GM19452 (cell line): ENCODE measurements at regions not wholly inside any gene's neighbourhood (a gene's known extent, or its start where the extent isn't known, plus 50 kb on each side); places are given as distances from the start of the nearest gene placed in this dataset.
"Not testable (repeated sequence)": the region's sequence is repeated elsewhere in the genome, so short reads cannot be mapped to it uniquely, and the experiment has no call there.

ENCODE experiments used
- ATAC-seq: cut with Tn5 transposase; IDR thresholded peaks from one replicate; pipeline ENCODE4 v1.9.1; 2021; ENCODE audit not compliant: unreplicated experiment

DNA sequence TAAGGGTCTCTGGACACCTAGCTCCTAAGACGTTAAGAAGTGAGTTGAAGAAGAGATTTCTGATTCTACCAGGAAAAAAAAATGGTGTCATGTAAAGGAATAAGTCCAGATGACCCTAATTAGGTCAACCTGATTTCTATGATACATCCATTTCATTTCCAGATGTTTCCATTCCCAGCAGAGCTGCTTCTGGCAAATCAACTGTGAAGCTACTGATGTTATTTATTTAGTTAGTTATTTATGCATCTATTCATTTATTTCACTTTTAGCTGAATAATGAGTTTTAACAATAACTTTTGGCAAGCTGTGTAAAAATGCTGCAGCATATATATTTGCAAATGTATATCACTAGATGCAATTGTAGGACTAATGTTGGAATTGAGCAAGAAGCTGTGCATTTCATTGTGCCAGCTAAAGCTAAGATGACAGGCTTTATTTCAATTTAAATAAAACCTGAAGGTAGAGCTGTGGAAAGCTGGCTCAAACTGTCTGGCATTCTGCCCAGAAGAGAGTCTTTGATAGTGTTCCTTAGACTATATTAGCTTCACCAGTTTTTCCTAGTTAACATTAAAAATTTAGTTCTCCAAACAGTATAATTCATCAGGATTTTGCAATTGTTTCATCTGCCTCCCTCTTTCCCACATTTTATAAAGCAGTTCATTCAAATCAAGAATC, 1164.4 kb upstream of the ADGRL4 start:
- no peak for ATAC-seq

DNA sequence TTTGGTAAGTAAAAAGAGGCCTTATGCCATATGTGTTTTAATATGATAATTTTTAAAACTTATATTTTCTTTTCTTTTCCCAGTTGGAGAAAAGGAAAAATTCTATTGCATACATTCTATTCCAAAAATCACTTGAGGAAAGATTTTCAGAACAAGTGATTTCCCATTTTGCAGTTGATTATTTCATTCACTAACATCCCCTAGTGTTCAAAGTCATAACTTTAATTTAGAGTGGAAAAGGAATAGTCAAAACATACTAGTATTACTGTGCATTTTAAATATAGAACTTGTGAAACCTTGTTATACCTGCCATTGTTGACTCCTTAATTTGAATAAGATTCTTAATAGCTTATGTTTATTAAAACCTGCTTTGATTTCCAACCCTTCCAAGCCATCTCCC, 1157.6 kb upstream of the ADGRL4 start:
- no peak for ATAC-seq

DNA sequence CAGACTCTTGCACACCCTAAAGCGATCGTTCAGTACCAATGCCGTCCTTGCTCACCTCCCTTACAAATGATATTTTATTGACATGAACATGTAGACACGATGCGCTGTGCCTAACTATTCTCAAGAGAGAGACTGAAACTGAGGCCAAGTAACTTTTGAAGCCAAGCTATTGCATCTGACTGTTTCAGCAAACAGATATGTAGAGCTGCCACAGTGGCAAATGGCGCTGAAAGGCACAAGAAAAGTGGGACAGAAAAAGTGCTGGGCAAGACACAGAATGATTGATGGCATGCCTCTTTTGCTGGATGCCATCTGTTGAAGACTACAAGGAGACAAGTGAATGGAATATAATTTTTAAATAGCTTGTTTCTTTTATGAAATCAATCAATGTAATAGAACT, 1157.2 kb upstream of the ADGRL4 start:
- ATAC-seq = no peak

DNA sequence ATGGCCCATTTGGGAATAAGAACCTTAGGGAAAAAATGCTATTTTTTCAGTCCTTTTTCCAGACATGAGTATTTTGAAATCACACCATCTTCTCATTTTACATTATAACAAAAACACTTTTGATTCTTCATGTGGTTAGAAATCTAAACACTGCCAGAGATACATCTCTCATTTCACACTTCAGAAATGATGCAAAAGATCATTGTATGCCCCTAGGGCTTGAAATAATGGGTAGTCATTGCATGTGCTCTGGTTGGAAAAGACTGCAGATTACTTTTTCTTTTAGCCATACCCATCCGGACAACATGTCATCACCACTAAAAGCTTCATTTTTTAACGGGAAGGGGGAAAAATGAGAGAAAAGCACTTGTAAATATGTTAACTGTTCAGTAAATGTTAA, 1152.2 kb upstream of the ADGRL4 start:
- no peak for ATAC-seq

GRCh38 chr1:80158266-80158665, 1151.7 kb upstream of the ADGRL4 start:
- ATAC-seq = no peak

GRCh38 chr1:80155371-80155770, 1148.8 kb upstream of the ADGRL4 start:
- ATAC-seq = no peak

DNA sequence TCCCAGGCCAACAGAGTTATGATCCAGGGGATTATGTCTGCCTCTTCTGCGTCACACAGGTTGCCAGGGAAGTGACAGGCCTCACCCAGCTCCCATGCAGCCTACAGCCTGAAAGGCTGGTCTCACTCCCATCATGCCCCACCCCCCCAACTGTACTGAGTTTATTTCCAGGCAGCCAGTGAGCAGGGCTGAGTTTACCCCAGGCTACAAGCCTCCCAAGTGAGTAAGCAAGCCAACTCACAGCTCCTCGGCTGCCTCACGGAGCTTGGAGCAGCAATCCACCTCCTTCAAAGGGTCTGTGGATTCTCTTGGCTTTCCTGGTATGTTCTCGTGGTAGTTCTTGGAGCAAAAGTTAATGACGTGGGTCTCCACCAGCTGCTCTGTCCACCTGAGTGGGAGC, 1147.6 kb upstream of the ADGRL4 start:
- ATAC-seq = no peak

DNA sequence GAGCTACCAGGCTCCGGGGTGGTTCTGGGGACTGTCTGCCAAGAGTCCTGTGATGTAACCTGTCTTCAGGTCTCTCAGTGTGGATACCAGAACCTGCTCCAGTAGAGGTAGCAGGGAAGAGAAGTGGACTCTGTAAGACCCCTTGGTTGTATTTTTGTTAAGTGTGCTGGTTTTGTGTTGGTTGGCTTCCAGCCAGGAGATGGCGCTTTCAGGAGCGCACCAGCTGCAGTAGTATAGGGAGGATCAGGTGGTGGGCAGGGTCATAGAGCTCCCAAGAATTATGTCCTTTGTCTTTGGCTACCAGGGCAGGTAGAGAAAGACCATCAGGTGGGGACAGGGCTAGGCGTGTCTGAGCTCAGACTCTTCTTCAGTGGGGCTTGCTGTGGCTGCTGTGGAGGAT, 1147.2 kb upstream of the ADGRL4 start:
- ATAC-seq = no peak

DNA sequence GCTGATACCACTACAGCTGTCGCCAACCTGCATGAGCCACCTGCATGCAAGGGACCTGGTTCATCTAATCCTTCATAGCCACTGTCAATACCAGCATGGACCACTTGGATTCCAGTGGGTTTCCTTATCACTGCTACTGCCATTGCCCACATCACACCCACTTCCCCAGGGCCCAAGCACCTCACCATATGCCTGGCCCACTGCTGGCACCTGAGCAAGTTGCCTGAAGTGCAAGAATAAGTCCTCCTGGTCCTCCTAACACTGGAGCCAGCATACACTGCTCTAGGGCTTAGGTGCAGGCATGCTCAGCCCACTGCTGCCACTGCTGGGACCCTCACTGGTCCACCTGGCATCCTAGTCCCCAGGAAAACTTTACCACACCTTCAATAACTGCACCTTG, 1136.8 kb upstream of the ADGRL4 start:
- ATAC-seq = no peak

DNA sequence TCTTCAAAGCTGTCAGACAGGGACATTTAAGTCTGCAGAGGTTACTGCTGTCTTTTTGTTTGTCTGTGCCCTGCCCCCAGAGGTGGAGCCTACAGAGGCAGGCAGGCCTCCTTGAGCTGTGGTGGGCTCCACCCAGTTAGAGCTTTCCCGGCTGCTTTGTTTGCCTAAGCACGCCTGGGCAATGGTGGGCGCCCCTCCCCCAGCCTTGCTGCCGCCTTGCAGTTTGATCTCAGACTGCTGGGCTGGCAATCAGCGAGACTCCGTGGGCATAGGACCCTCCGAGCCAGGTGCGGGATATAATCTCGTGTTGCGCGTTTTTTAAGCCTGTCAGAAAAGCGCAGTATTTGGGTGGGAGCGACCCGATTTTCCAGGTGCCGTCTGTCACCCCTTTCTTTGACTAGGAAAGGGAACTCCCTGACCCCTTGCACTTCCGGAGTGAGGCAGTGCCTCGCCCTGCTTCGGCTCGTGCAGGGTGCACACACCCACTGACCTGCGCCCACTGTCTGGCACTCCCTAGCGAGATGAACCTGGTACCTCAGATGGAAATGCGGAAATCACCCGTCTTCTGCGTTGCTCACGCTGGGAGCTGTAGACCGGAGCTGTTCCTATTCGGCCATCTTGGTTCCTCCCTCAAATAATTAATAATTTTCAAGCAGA, 1131.5 kb upstream of the ADGRL4 start:
- not testable (repeated sequence) for ATAC-seq

DNA sequence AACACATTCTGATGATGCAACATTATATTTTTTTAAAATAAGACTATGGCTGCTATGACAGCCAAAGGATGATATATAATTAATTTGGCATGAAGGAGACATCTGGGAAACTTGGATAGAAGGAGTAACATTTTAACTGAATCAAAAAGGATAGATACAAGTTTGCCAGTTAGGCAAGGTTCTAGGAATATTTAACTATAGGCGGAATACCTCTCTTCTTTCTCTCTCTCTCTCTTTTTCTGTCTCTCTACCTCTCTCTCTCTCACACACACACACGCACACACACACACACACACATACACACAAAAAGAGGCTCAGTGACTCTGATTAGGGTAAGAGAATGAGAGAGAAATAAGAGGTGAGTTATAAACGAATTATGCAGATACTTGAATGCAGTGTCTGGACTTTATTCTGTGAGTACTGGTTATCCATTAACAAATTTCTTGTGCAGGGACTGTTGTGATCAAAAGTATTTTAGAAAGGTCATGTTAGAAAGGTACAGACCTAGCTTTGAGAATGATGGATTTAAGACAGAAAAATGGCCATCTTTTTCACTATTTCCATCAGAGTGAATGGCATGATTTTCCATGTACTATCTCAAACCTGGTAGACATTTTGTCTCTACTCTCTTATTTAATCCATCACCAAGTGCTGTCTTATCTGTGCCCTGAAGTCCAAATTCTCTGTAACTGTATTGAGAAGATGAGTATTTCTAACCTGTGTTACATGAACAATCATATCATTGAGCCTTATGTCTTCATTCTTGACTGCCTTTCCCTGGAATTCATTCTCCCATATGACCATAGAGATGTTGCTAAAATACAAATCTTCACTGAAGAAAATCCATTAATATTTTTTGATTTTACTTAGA, 1106.9 kb upstream of the ADGRL4 start:
- ATAC-seq = no peak

DNA sequence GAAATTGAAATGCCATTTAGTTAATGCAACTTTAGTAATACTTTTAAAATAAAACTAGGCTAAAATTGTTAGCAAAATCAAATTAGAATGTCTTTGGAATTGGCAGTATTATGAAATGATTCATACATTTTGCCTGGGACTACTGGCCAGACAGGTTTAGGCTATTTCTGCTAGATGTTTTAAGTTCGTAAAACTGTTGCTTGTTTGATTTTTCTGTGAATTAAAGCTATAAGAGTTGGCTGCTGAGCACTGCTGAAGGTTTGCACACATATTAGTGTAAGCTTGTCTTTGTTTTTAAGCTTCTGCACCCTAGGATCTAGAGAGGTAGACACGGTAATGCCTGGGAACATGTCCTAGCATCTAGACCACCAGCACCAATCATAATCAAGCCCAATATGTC, 1094.6 kb upstream of the ADGRL4 start:
- ATAC-seq = no peak

GRCh38 chr1:80099713-80100112, 1093.2 kb upstream of the ADGRL4 start:
- ATAC-seq = no peak

DNA sequence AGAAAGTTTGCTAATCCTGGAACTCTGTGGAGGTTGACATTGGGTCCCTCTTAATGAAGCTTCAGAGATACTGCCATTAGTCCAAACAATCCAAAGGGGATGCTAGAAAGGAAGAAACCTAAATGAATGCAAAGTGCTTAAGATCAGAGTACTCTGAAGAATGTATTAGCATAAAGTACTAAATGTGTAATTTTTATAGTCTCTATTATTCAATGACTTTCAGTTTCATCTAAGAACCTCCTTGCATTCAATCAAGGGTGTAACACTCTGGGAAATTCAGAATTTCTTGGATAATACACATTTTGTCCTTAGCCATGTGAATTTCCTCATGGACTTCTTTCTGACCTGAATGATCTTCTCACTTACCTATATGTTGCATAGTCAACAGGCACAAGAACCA, 1078.5 kb upstream of the ADGRL4 start:
- ATAC-seq = no peak

DNA sequence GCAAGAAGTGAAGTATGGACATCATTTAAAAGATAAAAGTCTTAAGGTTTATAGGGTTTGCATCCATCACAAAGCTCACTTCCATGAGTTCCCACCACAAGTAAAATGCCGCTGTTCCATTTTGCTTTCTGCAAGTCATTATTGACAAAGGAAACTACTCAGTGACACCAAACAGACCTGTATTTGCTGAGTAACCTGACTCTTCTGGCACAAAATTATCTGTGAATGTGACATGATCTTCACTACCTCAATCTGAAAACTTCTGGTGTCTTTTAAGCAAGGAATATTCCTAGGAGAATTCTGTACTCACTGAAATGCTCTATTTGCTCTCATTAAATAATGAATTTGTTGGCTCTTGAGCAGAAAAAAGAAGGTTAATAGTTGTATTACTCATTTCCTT, 1077.4 kb upstream of the ADGRL4 start:
- ATAC-seq = no peak

- ATAC-seq = no peak
These were observed 1069.9 kb upstream of the ADGRL4 start for GRCh38 chr1:80076469-80076868.

DNA sequence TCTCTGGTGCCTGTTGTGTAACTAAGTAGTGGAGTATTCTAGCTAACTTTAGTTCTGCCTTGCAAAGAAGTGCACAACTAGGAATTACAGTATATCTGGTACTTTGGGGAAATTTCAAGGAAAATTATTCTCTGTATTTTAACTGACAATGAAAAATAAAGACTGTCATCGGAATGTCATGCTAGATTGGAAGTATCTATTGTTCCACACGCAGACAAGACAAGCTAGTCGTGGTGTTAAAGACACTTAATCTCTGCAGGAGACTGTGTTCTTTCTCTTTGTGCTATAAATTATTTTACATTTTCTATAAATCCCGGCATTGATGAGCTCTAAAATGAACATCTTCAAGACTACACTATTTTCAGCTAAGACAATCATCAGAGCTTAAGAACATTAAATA, 1068.8 kb upstream of the ADGRL4 start:
- no peak for ATAC-seq

GRCh38 chr1:80072563-80072962, 1066.0 kb upstream of the ADGRL4 start:
- ATAC-seq = no peak

DNA sequence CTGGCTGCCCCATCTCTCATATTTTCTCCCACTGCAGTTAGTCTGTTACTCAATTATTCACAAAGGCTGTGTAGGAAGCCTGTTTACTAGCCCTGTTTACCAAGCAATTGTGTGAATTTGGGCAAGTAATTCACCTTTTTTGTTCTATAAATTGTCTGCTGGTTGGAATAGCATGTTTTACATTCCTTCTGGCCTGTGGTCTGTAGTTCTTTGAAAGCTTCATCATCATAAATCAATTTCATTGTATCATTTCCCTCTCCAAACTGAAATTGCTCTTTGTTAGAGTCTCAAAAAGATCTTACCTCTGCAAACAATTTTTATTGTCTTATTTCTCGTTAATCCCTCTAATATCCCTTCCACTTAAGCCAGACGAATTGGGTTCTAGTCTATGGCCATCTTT, 1059.5 kb upstream of the ADGRL4 start:
- no peak for ATAC-seq

GRCh38 chr1:80064524-80064923, 1058.0 kb upstream of the ADGRL4 start:
- no peak for ATAC-seq

- no peak for ATAC-seq
These were observed 1053.4 kb upstream of the ADGRL4 start for GRCh38 chr1:80059940-80060339.

DNA sequence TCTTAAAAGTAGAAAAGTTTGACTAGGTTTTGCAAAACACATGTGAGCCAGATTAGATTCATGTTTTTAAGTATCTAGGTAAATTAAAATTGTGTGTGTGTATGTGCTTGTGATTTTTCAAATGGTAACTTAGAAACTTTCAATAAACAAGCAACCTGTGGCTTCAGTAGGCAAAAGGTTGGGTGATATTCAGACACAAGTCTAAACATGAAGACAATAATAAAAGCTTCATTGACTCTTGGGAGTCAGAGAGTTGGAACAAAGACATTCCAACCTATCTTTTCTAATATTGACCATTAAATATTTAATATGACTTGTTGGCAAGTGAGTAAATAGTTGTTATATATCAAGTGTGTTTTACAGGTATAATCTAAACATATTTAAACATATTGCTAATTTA, 1049.6 kb upstream of the ADGRL4 start:
- ATAC-seq = no peak
